Epithelial cell of proximal tubule (primary cell): ENCODE measurements at regions not wholly inside any gene's neighbourhood (a gene's known extent, or its start where the extent isn't known, plus 50 kb on each side); places are given as distances from the start of the nearest gene placed in this dataset.
"Not testable (repeated sequence)": the region's sequence is repeated elsewhere in the genome, so short reads cannot be mapped to it uniquely, and the experiment has no call there.

Experiments
- DNase-seq: peaks from one replicate; pipeline ENCODE4 v3.0.0-alpha.2; 2011; ENCODE audit warnings: low read depth
- H3K4me3 ChIP-seq: 2 replicates; pipeline ENCODE4 v1.5.1; 2011; ENCODE audit warnings: low read depth, mild to moderate bottlenecking, low read length
- CTCF ChIP-seq: conservative IDR thresholded peaks from 2 replicates; pipeline ENCODE4 v1.5.1; 2012; ENCODE audit warnings: low read depth, mild to moderate bottlenecking, low read length

- no peak for TF ChIP-seq CTCF
Observed at GRCh38 chr11:81331088-81331487, 1402.6 kb downstream of the FAM181B start.

GRCh38 chr11:81303038-81303664 lies 1430.5 kb downstream of the FAM181B start:
- no peak overlapping the region for H3K4me3 ChIP-seq
- no peak for TF ChIP-seq CTCF
- DNase-seq: no peak

More at GRCh38 chr11:81331088-81331487, 1402.6 kb downstream of the FAM181B start:
- H3K4me3 ChIP-seq: no peak overlapping the region
- DNase-seq: no peak

GRCh38 chr11:81301166-81301830 lies 1432.4 kb downstream of the FAM181B start:
- DNase-seq: no peak
- no peak overlapping the region for H3K4me3 ChIP-seq
- no peak for TF ChIP-seq CTCF

GRCh38 chr11:81286959-81287358 lies 1446.7 kb downstream of the FAM181B start:
- DNase-seq: no peak

GRCh38 chr11:81286550-81286949 lies 1447.1 kb downstream of the FAM181B start:
- DNase-seq: no peak
- no peak overlapping the region for H3K4me3 ChIP-seq
- no peak for TF ChIP-seq CTCF

More at GRCh38 chr11:81286959-81287358, 1446.7 kb downstream of the FAM181B start:
- TF ChIP-seq CTCF: no peak
- no peak overlapping the region for H3K4me3 ChIP-seq

GRCh38 chr11:81280228-81280627 lies 1453.4 kb downstream of the FAM181B start:
- H3K4me3 ChIP-seq, DNase-seq: not testable (repeated sequence)

GRCh38 chr11:81278991-81279390 lies 1454.7 kb downstream of the FAM181B start:
- TF ChIP-seq CTCF: no peak
- no peak for DNase-seq
- no peak overlapping the region for H3K4me3 ChIP-seq
